Esophagus squamous epithelium (tissue), 4 donors: ENCODE measurements at regions not wholly inside any gene's neighbourhood (a gene's known extent, or its start where the extent isn't known, plus 50 kb on each side); places are given as distances from the start of the nearest gene placed in this dataset.

ENCODE experiments used
- CTCF ChIP-seq, 6 experiments: fragments of 450-650 bp in 4 of 6; fragments of 200-600 bp in 2 of 6; sonication (generic) in 2 of 6; IDR thresholded peaks; one replicate each; pipeline ENCODE4 v1.5.1; 2016 to 2019; ENCODE audit warnings: antibody characterized with exemption in 6 of 6, mild to moderate bottlenecking in 4 of 6, moderate library complexity in 4 of 6
- POLR2A ChIP-seq, 4 donors: fragments of 450-650 bp; IDR thresholded peaks; one replicate each; pipeline ENCODE4 v1.6.1; 2017; ENCODE audit warnings: antibody characterized with exemption in 4 of 4, mild to moderate bottlenecking in 4 of 4, moderate library complexity in 3 of 4

GRCh38 chr5:104218200-104218599, 655.6 kb upstream of the NUDT12 start:
- TF ChIP-seq CTCF (IDR thresholded peaks at IDR 0.05) (no peak), POLR2A (IDR thresholded peaks at IDR 0.05) (no peak)
